ENCODE measurements at regions not wholly inside any gene's neighbourhood (a gene's known extent, or its start where the extent isn't known, plus 50 kb on each side); places are given as distances from the start of the nearest gene placed in this dataset.

- H3K4me3 ChIP-seq (ENCODE audit: low read length in 2 of 2) = no peak overlapping the region
- H3K36me3 ChIP-seq (replicated peaks in 1 of 2; ENCODE audit: control insufficient read depth in 2 of 2, insufficient read depth in 2 of 2, low read length in 2 of 2) = no peaks in the 10 kb centered on the region
- H2BK120ac ChIP-seq (ENCODE audit: low read depth, low read length) = no peak overlapping the region
- H3K9ac ChIP-seq (ENCODE audit: low read depth, low read length, poor library complexity) = no peak overlapping the region
- no peaks in the 10 kb centered on the region for H3K79me1 ChIP-seq (ENCODE audit: low read depth, low read length)
- H3K4me1 ChIP-seq (ENCODE audit: control insufficient read depth in 2 of 2, insufficient read depth in 1 of 2, low read depth in 1 of 2, low read length in 2 of 2) = no peaks in the 10 kb centered on the region
- no peak overlapping the region for H4K91ac ChIP-seq (ENCODE audit: low read depth, low read length, poor library complexity)
- no peak overlapping the region for H2BK15ac ChIP-seq (ENCODE audit: low read length)
- no peak overlapping the region for H3K18ac ChIP-seq (ENCODE audit: low read length)
- H3K14ac ChIP-seq (ENCODE audit: low read length) = no peak overlapping the region
- H3K4me2 ChIP-seq (ENCODE audit: insufficient read depth, low read length, poor library complexity, severe bottlenecking) = no peak overlapping the region
- no peak overlapping the region for H2BK5ac ChIP-seq (ENCODE audit: low read length)
- H3K27me3 ChIP-seq (ENCODE audit: control insufficient read depth in 3 of 3, insufficient read depth in 3 of 3, low read depth in 1 of 3, low read length in 3 of 3) = no peaks in the 10 kb centered on the region
- no peak overlapping the region for H3K23ac ChIP-seq (ENCODE audit: low read depth, low read length, poor library complexity)
- H4K8ac ChIP-seq (ENCODE audit: low read depth, low read length) = no peak overlapping the region
- no peak overlapping the region for H2AFZ ChIP-seq (ENCODE audit: low read length)
- no peak for DNase-seq (ENCODE audit: low spot score)
- H3K4ac ChIP-seq (ENCODE audit: low read length) = no peak overlapping the region
- WGBS, 2 donors (ENCODE audit: extremely low coverage in 2 of 2, insufficient read length in 2 of 2, insufficient replicate concordance in 1 of 2) = no CpG with 5 or more reads among the region's 3 CpGs
- no peak overlapping the region for H2AK5ac ChIP-seq (ENCODE audit: low read depth, low read length)
- H2BK12ac ChIP-seq (ENCODE audit: low read length) = no peak overlapping the region
- no peak overlapping the region for H3K27ac ChIP-seq (replicated peaks; ENCODE audit: low read length)
- no peaks in the 10 kb centered on the region for H3K9me3 ChIP-seq (replicated peaks in 1 of 2; ENCODE audit: control insufficient read depth in 2 of 2, insufficient read depth in 1 of 2, low read depth in 1 of 2, low read length in 2 of 2)
Measured at GRCh38 chr15:97457203-97457847, 503.2 kb upstream of the ARRDC4 start.

DNA sequence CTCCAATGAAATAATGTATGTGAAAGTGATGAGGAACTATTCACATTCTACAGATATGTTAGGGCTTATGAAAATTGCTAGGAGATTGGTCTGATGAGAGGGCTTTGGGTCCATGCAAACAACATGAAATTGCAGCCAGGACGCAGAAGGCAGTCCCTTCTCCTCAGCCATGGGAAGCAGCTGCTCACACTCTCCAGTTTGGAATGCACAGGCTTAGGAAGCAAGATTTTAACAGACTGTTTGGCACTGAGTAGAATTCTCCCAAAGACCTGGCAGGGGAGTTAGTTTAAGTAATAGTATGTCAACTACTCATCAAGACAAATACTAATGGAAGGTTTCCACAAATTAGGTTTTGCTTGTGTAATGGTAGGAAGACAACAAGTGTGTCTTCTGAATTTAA, 500.7 kb upstream of the ARRDC4 start:
- Histone ChIP-seq H3K79me1 (ENCODE audit: low read depth, low read length) (no peaks in the 10 kb centered on the region), H2BK15ac (ENCODE audit: low read length) (no peak overlapping the region), H3K36me3 (replicated peaks in 1 of 2; ENCODE audit: control insufficient read depth in 2 of 2, insufficient read depth in 2 of 2, low read length in 2 of 2) (no peaks in the 10 kb centered on the region), H3K14ac (ENCODE audit: low read length) (no peak overlapping the region), H3K4me1 (ENCODE audit: control insufficient read depth in 2 of 2, insufficient read depth in 1 of 2, low read depth in 1 of 2, low read length in 2 of 2) (no peaks in the 10 kb centered on the region), H3K4ac (ENCODE audit: low read length) (no peak overlapping the region), H4K91ac (ENCODE audit: low read depth, low read length, poor library complexity) (no peak overlapping the region), H3K9me3 (replicated peaks in 1 of 2; ENCODE audit: control insufficient read depth in 2 of 2, insufficient read depth in 1 of 2, low read depth in 1 of 2, low read length in 2 of 2) (no peaks in the 10 kb centered on the region), H3K27ac (replicated peaks; ENCODE audit: low read length) (no peak overlapping the region), H4K8ac (ENCODE audit: low read depth, low read length) (no peak overlapping the region), H3K27me3 (ENCODE audit: control insufficient read depth in 3 of 3, insufficient read depth in 3 of 3, low read depth in 1 of 3, low read length in 3 of 3) (no peaks in the 10 kb centered on the region), H2BK12ac (ENCODE audit: low read length) (no peak overlapping the region), H3K23ac (ENCODE audit: low read depth, low read length, poor library complexity) (no peak overlapping the region), H2AFZ (ENCODE audit: low read length) (no peak overlapping the region), H2AK5ac (ENCODE audit: low read depth, low read length) (no peak overlapping the region), H2BK120ac (ENCODE audit: low read depth, low read length) (no peak overlapping the region), H3K4me2 (ENCODE audit: insufficient read depth, low read length, poor library complexity, severe bottlenecking) (no peak overlapping the region), H3K9ac (ENCODE audit: low read depth, low read length, poor library complexity) (no peak overlapping the region), H3K18ac (ENCODE audit: low read length) (no peak overlapping the region), H3K4me3 (ENCODE audit: low read length in 2 of 2) (no peak overlapping the region), H2BK5ac (ENCODE audit: low read length) (no peak overlapping the region)
- DNase-seq (ENCODE audit: low spot score) = no peak
- WGBS, 2 donors (ENCODE audit: extremely low coverage in 2 of 2, insufficient read length in 2 of 2, insufficient replicate concordance in 1 of 2) = no CpG with 5 or more reads among the region's 1 CpG

DNA sequence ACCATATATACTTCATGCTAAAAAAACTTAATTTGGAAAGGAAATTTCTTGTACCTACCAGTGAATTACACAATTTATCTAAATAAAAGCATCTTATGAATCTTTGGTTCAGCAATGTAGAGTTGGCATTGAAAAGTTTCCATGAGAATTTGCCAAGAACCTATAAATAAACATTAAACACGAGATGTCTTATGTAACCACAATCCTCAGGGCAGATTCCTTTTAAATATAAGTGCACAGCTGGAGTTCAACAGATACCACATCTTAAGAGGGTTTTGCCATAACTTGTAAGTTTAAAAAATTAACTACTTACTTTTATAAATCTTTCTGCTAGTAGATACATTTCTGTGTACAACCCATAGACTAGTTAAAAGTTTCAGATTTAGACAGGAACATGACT, 499.3 kb upstream of the ARRDC4 start:
- no peak overlapping the region for H3K4me3 ChIP-seq (ENCODE audit: low read length in 2 of 2)
- WGBS, 2 donors (ENCODE audit: extremely low coverage in 2 of 2, insufficient read length in 2 of 2, insufficient replicate concordance in 1 of 2) = no CpG with 5 or more reads among the region's 1 CpG
- no peak overlapping the region for H4K8ac ChIP-seq (ENCODE audit: low read depth, low read length)
- no peaks in the 10 kb centered on the region for H3K79me1 ChIP-seq (ENCODE audit: low read depth, low read length)
- H2AK5ac ChIP-seq (ENCODE audit: low read depth, low read length) = no peak overlapping the region
- H4K91ac ChIP-seq (ENCODE audit: low read depth, low read length, poor library complexity) = no peak overlapping the region
- no peak overlapping the region for H2BK120ac ChIP-seq (ENCODE audit: low read depth, low read length)
- no peaks in the 10 kb centered on the region for H3K36me3 ChIP-seq (replicated peaks in 1 of 2; ENCODE audit: control insufficient read depth in 2 of 2, insufficient read depth in 2 of 2, low read length in 2 of 2)
- H3K27ac ChIP-seq (replicated peaks; ENCODE audit: low read length) = no peak overlapping the region
- no peak overlapping the region for H3K23ac ChIP-seq (ENCODE audit: low read depth, low read length, poor library complexity)
- H2BK15ac ChIP-seq (ENCODE audit: low read length) = no peak overlapping the region
- H2BK12ac ChIP-seq (ENCODE audit: low read length) = no peak overlapping the region
- no peak overlapping the region for H2BK5ac ChIP-seq (ENCODE audit: low read length)
- H3K9ac ChIP-seq (ENCODE audit: low read depth, low read length, poor library complexity) = no peak overlapping the region
- H3K18ac ChIP-seq (ENCODE audit: low read length) = no peak overlapping the region
- H3K27me3 ChIP-seq (ENCODE audit: control insufficient read depth in 3 of 3, insufficient read depth in 3 of 3, low read depth in 1 of 3, low read length in 3 of 3) = no peaks in the 10 kb centered on the region
- no peak overlapping the region for H2AFZ ChIP-seq (ENCODE audit: low read length)
- H3K4ac ChIP-seq (ENCODE audit: low read length) = no peak overlapping the region
- H3K4me2 ChIP-seq (ENCODE audit: insufficient read depth, low read length, poor library complexity, severe bottlenecking) = no peak overlapping the region
- H3K4me1 ChIP-seq (ENCODE audit: control insufficient read depth in 2 of 2, insufficient read depth in 1 of 2, low read depth in 1 of 2, low read length in 2 of 2) = no peaks in the 10 kb centered on the region
- no peak overlapping the region for H3K14ac ChIP-seq (ENCODE audit: low read length)
- H3K9me3 ChIP-seq (replicated peaks in 1 of 2; ENCODE audit: control insufficient read depth in 2 of 2, insufficient read depth in 1 of 2, low read depth in 1 of 2, low read length in 2 of 2) = no peaks in the 10 kb centered on the region
- no peak for DNase-seq (ENCODE audit: low spot score)

GRCh38 chr15:97463696-97464095, 496.8 kb upstream of the ARRDC4 start:
- Histone ChIP-seq H2AK5ac (ENCODE audit: low read depth, low read length) (no peak overlapping the region), H3K4me3 (ENCODE audit: low read length in 2 of 2) (no peak overlapping the region), H2BK120ac (ENCODE audit: low read depth, low read length) (no peak overlapping the region), H2BK12ac (ENCODE audit: low read length) (no peak overlapping the region), H4K8ac (ENCODE audit: low read depth, low read length) (no peak overlapping the region), H3K27me3 (ENCODE audit: control insufficient read depth in 3 of 3, insufficient read depth in 3 of 3, low read depth in 1 of 3, low read length in 3 of 3) (no peaks in the 10 kb centered on the region), H3K4me2 (ENCODE audit: insufficient read depth, low read length, poor library complexity, severe bottlenecking) (no peak overlapping the region), H3K79me1 (ENCODE audit: low read depth, low read length) (no peaks in the 10 kb centered on the region), H4K91ac (ENCODE audit: low read depth, low read length, poor library complexity) (no peak overlapping the region), H2AFZ (ENCODE audit: low read length) (no peak overlapping the region), H2BK15ac (ENCODE audit: low read length) (no peak overlapping the region), H3K4ac (ENCODE audit: low read length) (no peak overlapping the region), H2BK5ac (ENCODE audit: low read length) (no peak overlapping the region), H3K4me1 (ENCODE audit: control insufficient read depth in 2 of 2, insufficient read depth in 1 of 2, low read depth in 1 of 2, low read length in 2 of 2) (no peaks in the 10 kb centered on the region), H3K23ac (ENCODE audit: low read depth, low read length, poor library complexity) (no peak overlapping the region), H3K18ac (ENCODE audit: low read length) (no peak overlapping the region), H3K9ac (ENCODE audit: low read depth, low read length, poor library complexity) (no peak overlapping the region), H3K36me3 (replicated peaks in 1 of 2; ENCODE audit: control insufficient read depth in 2 of 2, insufficient read depth in 2 of 2, low read length in 2 of 2) (no peaks in the 10 kb centered on the region), H3K14ac (ENCODE audit: low read length) (no peak overlapping the region), H3K27ac (replicated peaks; ENCODE audit: low read length) (no peak overlapping the region), H3K9me3 (replicated peaks in 1 of 2; ENCODE audit: control insufficient read depth in 2 of 2, insufficient read depth in 1 of 2, low read depth in 1 of 2, low read length in 2 of 2) (no peaks in the 10 kb centered on the region)
- WGBS, 2 donors (ENCODE audit: extremely low coverage in 2 of 2, insufficient read length in 2 of 2, insufficient replicate concordance in 1 of 2) = 100% methylated on average over 1 of the region's 4 CpGs; no CpG with 5 or more reads in 1 of the 2 donors
- no peak for DNase-seq (ENCODE audit: low spot score)
